GM19438 (cell line): ENCODE measurements at regions not wholly inside any gene's neighbourhood (a gene's known extent, or its start where the extent isn't known, plus 50 kb on each side); places are given as distances from the start of the nearest gene placed in this dataset.

ENCODE experiments used
- ATAC-seq: cut with Tn5 transposase; IDR thresholded peaks from one replicate; pipeline ENCODE4 v1.9.1; 2021; ENCODE audit warnings: low read depth; ENCODE audit not compliant: unreplicated experiment

DNA sequence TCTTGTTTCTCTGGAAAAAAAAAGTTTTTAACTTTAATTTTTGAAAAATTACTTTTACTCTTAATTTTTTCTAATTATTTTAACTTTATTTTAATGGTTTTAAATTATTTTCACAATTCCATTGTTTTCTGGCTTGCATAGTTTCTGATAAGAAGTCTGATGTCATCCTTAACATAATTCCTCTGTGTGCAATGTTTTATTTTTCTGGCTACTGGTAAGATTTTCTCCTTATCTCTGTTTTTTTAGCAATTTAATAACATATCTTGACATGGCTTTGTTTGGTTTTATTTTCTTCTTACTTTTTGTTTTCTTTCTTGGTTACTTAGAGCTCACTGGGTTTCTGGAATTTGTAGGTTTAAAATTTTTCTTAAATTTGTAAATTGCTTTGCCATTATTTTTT, 114.8 kb downstream of the TBXT start:
- ATAC-seq: no peak

DNA sequence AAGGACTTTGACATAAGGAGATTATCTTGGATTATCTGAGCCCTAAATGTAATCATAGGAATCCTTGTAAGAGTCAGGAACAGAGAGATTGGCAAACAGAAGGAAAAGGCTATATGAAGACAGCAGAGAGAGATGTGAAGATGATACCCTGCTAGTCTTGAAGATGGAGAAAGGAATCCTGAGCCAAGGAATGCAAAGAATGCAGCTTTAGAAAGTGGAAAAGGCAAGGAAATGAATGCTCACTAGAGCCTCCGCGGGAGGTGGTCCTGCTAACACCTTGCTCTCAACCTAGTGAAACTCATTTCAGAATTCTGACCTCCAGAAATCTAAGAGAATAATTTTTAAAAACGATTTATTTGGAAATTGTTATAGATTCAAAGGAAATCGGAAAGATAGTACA, 117.1 kb downstream of the TBXT start:
- no peak for ATAC-seq

DNA sequence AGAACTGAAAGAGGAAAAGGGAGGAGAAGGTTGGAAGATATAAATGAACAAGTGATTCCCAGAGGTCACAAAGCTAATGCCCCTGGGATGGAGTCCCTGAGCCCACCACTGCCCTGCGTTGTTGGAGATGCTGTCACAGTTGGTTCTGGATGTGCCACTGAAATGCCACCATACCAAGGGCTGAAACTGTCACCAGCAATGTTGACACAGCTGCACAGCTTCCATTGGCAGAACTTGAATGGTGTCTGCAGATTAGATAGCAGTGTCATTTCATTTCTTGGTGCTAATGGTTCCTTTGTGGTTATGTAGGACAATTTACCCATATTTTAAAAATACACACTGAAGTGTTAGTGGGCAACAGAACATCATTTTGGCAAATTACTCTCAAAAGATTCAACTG, 120.7 kb downstream of the TBXT start:
- no peak for ATAC-seq

DNA sequence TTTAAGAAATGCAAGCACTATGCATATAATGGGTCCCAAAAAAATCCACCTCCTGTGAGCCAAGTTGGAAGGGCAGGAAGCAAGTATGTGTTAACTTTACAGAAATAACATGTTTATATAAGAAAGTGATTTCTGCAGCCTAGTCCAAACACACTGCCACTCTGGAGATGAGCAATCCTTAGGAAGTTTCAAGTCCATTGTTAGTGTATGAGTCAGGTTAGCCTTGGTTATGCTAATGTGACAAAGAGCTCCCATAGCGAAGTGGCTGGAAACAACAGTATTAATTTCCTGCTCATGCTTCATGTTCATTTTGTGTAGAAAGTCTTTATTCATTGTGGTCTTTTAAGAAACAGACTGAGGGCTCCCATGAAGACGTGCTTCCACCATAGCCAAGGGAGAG, 121.4 kb downstream of the TBXT start:
- no peak for ATAC-seq

DNA sequence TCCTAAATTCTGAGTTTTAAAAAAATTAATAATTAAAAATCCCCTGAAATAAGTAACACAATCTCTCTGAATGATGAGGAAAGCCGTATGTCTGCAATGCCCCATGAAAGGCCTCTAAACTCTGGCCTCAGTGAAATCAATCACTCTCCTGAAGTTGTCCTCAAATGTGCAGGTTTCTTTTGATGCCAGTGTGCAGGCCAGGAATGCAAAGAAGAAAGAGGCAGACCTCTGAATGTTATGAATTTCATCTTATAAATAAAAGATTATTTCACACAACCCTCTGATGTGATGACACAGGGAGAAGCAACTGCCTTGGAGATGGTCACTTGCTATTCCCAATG, 121.8 kb downstream of the TBXT start:
- ATAC-seq: no peak

DNA sequence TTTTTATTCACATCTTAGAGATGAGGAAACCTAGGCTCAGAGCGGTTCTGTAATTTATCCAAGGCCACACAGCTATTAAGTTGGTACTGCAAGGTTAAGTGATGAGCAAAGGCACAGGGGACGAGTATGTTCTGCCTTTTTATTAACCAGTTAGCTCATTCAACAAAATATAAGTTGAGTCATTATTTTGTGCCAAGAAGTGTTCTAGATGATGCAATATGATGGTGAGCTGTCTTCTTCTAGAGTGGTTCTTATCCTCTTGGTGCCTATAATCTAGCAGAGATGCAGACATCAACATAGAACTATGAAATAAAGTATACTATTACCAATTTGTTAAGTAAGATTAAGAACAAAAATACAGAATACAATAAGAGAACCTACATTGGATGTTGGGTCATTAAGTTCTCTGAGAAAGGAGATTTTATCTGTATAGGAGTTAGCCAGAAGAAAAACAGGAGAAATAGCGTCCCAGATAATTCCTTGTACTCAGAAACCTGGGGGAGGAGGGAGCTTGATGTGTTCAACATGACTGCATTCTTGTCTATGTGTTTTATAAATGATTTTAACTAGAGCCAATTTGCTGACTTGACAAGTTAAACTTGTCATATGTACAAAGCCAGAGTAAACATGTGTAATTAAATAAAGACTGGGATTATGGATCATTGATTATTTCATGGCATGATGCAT, 122.3 kb downstream of the TBXT start:
- ATAC-seq: no peak

DNA sequence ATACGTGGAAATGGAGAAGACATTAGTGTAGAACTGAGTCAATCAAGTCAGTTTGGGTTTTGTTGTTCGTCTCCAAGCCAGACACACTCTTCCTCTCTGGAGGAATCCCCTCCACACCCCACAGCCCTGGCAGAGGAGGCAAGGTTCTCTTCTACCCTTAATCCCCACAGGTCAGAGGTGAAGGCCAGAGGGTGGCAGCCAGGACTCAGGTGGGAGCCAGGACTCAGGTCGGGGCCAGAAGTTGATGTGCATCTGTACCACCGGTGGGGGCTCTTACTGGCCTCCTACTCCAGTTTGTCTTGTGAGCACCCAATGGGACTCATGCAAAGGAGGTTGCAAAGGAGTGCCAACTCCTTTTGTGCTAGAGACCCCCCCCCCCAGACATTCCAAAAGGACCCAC, 126.4 kb downstream of the TBXT start:
- ATAC-seq: no peak

DNA sequence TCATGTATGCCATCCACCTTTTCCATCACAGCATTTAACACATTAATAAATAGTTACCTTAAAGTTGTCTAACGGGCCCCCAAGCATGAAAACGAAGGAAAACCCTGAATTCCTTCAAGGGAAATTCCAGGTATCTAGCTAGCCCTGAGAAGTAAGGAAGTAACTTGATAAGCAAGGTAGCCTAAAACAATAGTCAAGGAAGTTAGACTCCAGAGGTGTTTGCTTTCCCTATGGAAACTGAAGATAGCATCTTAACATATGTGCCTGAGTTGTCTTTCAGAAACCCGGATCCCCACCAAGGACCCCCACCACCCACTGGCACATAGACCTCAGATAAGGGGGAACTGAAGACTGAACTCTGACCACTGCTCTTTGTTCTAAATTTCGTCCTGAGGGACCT, 127.4 kb downstream of the TBXT start:
- ATAC-seq: no peak

DNA sequence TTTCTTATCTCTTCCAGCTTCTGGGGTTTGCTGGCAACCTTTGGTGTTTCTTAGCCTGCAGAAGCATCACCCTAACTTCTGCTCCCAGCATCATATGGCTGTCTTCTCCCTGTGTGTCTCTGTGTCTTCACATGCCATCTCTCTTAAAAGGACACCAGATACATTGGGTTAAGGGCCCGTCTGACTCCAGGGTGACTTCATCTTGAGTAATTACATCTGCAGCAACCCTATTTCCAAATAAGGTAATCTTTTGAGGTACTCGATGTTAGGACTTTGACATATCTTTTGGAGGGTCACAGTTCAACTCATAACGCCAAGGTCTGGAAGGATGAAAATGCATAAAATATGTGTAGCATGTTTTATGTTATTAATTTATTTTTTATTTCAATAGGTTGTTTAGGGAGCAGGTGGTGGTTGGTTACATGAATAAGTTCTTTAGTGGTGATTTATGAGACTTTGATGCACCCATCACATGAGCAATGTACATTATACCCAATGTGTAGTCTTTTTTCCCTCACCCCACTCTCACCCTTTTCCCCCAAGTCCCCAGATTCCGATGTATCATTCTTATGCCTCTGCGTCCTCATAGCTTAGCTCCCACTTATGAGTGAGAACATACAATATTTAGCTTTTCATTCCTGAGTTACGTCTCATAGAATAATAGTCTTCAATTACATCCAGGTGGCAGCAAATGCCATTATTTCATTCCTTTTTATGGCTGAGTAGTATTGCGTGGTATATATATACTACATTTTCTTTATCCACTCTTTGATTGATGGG, 131.1 kb downstream of the TBXT start:
- no peak for ATAC-seq

DNA sequence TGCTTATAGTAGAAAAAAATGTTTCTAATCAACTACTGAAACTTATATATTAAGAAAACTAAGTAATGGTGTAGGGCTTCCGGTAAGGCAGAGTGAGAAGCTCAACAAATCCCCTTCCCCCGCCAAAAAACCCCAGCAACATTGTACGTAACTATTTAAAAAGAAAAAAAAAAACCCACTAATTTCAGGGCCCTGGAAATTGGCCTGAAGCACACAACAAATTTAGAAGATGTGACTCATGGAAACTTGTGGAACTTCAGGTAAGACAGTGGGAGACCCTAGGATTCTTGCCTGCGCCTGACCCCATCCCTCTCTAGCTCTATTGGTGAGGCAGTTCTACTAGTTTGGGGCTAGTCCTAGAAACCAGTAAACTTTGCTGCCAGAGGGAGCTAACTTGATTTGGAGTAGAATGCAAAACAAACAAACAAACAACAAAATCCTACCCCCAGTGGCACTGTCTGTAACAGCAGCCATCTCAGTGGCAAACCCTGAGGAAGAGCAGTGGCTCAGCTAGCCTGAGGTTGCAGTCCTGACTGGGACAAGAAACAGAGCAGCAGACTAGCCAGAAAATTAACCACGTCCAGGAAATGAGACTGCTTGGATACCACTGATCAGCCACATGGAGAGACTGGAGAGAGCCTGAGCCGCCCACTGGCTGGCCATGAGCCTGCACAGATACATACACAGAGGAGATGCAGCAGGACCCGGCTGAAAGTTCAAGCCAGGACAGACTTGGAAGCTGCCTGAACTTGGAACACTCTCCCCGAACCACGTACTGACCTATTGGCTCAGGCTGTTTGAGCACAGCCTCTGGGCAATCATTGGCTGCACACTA, 135.1 kb downstream of the TBXT start:
- ATAC-seq: no peak

DNA sequence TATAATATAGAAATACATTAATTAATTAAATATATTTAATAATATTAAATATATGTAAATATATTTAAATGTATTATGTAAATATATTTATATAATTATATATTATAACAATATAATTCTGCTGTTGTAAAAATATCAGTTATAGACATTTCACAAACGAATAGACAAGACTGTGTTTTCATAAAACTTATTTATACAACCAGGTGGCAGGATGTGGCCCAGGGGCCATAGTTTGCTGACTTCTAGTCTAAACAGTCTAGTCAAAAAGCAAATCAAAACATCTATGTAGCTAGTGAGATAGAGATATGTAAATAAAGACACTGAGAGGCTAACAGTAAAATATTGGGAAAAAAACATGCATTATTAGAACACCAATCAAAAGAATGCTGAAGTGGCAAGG, 136.4 kb downstream of the TBXT start:
- ATAC-seq: no peak

DNA sequence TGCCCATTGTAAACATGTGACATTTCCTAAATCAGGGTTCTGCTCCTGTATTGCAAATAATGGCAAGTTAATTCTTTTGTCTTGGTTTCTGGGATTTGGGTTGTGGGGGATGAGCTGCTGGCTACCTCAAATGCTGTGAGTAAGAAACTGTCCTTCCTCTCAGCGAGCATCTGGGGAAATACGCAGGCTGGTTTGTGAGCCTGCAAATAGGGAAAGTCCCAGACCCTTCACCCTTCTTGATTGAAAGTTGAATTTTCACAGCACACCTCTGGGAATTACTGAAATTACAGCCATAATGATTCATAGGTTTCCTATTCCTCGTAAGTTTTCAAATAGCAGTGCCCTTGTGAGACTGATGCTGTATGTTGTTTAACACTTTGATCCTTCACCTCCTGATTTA, 138.1 kb downstream of the TBXT start:
- no peak for ATAC-seq

DNA sequence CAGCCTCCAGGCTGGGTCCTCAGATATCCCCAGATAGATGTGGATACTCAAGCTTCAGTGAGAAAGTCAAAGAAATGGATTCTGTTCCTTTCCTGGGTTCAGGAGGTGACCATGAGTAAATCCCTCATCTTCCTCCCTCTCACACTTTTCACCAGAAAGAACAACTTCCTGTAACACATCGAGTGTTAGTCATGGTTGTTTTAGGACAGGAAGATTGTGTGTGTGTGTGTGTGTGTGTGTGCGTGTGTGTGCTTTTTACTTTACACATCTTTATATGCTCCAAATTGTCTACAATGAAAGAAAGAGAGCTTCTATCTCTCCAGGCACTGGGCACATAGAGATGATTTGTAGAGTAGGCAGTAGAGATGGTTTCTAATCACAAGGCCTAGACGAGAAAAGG, 139.9 kb downstream of the TBXT start:
- ATAC-seq: no peak

DNA sequence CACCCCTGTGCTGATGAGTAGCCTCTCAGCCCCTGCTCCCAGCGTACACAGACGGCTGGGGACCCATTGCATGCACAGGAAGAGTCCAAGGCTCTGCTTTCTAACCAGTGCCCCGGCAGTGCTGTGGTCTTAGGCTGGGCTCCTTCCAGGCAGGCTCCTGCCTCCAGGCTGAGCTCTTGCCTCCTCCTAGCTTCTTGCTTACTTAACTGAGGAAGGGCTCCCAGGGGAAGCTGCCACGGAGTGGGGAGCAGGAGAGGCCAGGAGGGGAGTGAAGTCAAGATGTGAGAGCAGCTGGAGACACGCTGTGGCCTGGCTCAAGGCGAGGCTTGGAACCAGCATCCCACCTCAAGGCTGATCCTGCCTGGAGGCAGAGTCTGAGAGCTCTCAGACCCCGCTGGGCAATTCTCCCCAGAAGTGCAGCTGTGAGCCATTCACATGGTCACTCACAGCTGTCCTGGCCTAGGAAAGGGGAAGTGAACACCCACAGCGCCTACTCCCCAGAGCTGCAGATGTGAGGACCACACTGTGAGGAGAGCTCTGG, 141.0 kb downstream of the TBXT start:
- no peak for ATAC-seq

DNA sequence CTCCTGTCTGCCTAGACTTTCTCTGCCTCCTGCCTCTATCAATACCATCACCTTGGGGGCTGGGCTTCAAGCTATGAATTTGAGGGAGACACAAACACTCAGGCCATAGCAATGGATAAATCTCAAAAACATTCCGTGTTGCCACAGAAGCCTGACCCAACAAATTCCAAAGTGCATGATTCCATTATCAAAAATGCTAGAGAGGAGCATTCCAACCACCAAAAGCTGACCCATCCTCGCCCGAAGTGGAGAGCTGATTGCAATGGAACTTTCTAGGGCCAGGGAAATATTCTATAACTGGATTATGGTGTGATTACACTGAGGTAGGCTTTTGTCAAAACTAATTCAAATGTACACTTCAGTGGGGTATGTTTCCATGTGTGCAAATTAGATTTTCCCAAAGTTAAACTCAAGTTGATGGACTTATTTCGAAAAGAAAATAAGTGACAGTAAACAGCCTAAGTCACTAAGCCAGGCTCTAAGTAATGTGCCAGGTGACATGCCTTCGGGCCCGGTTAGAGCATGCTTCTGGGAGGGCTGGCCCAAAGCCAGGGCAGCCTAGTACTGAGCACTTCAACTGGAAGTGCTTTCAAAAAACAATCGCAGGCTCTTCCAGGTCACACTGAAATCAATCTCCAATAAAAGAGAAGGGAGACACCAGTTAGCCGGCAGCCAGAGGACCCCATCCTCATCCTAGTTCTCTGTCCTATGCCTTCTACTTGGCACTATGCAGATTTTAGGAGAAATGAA, 142.3 kb downstream of the TBXT start:
- ATAC-seq: no peak

DNA sequence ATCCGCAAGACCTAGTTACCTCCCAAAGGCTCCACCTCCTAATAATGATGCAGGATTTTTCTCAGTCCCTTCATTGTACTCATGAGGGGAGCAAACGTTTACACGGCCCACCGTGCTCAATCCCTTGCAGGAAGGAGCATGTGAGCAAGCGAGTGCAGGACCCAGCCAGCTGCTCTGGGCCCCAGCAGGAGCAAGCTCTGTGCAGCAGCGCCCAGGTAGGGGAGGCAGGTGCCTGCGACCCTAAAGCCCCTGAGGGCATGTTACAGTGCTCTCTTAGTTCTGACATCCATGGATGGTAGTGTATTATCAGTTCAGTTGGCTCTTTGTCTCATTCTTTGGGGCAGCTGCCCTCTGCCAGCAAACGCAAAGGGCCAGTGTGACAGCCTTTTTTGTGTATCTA, 143.4 kb downstream of the TBXT start:
- no peak for ATAC-seq

DNA sequence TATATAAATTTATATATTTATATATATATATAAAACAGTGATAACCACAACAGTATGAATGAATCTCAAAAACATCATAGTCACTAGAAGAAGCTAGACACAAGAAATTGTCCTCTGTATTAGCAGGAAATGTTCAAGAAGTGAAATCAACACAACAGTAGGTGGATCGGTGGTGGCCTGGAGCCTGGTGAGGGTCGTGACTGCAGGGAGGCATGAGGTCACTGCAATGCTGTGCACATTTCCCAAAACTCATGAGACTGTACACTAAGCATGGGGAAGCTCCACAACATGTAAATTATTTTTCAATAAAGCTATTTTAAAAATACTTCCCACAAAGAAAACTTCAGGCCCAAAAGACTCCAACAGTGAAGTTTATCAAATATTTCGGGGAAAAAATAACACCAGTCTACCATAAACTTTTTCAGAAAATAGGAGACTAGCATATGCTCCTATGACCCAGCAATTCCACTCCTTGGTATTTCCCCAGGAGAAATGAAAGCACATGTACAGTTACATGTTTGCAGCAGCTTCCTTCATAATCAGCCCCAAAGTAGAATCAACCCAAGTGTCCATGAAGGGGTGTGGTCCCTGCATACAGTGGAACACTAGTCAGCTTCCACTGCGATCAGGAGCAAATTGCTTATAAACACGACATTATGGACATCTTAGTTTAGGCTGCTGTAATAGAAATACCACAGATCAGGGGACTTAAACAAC, 144.2 kb downstream of the TBXT start:
- no peak for ATAC-seq

DNA sequence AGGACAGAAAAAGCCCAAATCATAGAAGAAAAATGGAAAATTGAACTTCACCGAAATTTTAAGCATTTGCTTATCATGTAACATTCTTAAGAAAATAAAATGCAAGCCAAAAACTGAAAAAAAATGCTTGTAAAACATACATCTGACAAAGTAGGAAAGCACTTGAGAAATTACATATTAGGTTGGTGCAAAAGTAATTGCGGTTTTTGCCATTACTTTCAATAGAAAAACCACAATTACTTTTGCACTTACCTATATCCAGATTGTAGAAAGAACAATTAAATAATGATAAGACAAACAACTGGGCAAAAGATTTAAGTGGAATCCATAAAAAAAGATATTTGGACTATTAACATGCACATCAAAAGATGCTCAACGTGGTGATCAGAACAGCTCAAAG, 146.2 kb downstream of the TBXT start:
- ATAC-seq: no peak

DNA sequence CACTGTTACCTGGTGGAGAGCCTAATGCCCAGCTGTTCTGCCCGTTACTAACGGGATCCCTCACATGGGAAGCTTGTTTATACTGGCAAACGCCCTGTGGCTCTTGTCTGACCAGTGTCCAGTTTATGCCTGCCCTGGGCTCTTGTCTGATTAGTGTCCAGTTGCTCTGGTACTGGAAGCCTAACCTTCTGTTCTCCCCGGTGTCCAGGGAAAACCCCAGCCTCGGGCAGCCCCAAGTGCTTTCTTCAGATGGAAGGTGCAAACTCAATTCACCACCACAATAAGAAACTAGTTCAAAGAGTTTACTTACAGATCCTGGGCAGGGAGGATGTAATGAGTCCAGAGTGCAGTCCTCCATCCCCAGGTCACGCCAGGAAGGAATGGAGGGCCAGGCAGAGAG, 148.4 kb downstream of the TBXT start:
- no peak for ATAC-seq

DNA sequence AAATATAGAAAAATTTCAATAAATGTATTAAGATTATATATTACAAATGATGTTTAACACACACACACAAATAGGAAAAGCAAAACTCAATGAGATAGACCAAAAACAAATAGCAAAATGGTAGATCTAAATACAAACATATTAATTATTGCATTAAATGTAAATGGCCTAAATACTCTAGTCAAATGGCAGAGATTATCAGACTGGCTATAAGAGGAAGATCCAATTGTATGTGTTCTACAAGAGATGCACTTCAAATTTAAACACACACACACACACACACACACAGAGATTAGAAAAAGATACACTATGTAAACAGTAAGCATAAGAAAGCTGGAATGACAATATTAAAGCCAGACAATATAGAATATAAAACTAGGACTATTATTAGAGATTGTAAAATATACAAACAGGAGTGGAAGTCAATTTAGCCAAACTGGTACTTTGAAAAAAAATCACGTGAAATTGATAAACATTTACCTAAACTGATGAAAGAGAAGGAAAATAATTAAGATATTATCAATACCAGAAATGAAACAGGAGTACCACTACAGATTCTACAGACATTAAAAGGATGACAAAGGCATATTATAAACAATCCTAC, 150.5 kb downstream of the TBXT start:
- ATAC-seq: no peak
